ENCODE measurements at regions not wholly inside any gene's neighbourhood (a gene's known extent, or its start where the extent isn't known, plus 50 kb on each side); places are given as distances from the start of the nearest gene placed in this dataset.

GRCh38 chr18:29225351-29225750 is 1048.4 kb upstream of the CDH2 start:
- no peak for DNase-seq (ENCODE audit: low read depth in 1 of 2, low spot score in 1 of 2)

DNA sequence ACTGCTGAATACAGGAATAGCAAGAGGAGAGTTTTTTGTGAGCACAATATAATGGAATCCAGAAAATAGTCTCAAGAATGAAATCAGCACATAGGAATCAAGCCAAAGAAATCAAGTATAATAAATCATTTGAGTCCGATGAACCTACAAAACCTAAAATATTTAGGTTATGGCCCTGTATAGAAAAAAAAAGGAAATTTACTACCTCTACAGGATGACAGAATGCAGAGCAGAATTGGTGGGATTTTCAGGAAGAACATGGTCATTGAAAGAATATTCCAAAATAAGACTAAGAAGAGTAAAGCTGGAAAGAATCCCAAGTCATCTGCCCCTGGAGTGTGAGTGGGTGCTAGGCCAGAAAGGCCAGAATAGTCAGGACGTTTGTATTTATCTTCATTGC is 1041.2 kb upstream of the CDH2 start:
- Histone ChIP-seq H3K4me3 (replicated peaks; ENCODE audit: insufficient read depth, low read length) (no peak overlapping the region), H3K27ac (replicated peaks) (no peak overlapping the region), H3K27me3 (ENCODE audit: insufficient read depth, poor library complexity, severe bottlenecking) (no peaks in the 10 kb centered on the region)
- no peak for TF ChIP-seq POLR2AphosphoS5 (IDR thresholded peaks at IDR 0.05; ENCODE audit: low read depth)
- TF ChIP-seq GABPA (IDR thresholded peaks at IDR 0.05; ENCODE audit: low read depth) = no peak
- TF ChIP-seq, protein P1, sequence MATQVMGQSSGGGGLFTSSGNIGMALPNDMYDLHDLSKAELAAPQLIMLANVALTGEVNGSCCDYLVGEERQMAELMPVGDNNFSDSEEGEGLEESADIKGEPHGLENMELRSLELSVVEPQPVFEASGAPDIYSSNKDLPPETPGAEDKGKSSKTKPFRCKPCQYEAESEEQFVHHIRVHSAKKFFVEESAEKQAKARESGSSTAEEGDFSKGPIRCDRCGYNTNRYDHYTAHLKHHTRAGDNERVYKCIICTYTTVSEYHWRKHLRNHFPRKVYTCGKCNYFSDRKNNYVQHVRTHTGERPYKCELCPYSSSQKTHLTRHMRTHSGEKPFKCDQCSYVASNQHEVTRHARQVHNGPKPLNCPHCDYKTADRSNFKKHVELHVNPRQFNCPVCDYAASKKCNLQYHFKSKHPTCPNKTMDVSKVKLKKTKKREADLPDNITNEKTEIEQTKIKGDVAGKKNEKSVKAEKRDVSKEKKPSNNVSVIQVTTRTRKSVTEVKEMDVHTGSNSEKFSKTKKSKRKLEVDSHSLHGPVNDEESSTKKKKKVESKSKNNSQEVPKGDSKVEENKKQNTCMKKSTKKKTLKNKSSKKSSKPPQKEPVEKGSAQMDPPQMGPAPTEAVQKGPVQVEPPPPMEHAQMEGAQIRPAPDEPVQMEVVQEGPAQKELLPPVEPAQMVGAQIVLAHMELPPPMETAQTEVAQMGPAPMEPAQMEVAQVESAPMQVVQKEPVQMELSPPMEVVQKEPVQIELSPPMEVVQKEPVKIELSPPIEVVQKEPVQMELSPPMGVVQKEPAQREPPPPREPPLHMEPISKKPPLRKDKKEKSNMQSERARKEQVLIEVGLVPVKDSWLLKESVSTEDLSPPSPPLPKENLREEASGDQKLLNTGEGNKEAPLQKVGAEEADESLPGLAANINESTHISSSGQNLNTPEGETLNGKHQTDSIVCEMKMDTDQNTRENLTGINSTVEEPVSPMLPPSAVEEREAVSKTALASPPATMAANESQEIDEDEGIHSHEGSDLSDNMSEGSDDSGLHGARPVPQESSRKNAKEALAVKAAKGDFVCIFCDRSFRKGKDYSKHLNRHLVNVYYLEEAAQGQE (IDR thresholded peaks at IDR 0.05; ENCODE audit: insufficient replicate concordance, low read depth) = no peak
- no peak for TF ChIP-seq SPI1 (IDR thresholded peaks at IDR 0.05; ENCODE audit: borderline replicate concordance, low read depth)
- TF ChIP-seq CTCF (IDR thresholded peaks at IDR 0.05; ENCODE audit: insufficient read depth, low read length) = no peak
- no peak for DNase-seq (ENCODE audit: low read depth in 1 of 2, low spot score in 1 of 2)

More at GRCh38 chr18:29225351-29225750, 1048.4 kb upstream of the CDH2 start:
- Histone ChIP-seq H3K27me3 (ENCODE audit: insufficient read depth, poor library complexity, severe bottlenecking) (no peaks in the 10 kb centered on the region), H3K27ac (replicated peaks) (no peak overlapping the region), H3K4me3 (replicated peaks; ENCODE audit: insufficient read depth, low read length) (no peak overlapping the region)
- TF ChIP-seq GABPA (IDR thresholded peaks at IDR 0.05; ENCODE audit: low read depth) = no peak
- TF ChIP-seq, protein P1 (IDR thresholded peaks at IDR 0.05; ENCODE audit: insufficient replicate concordance, low read depth) = no peak
- no peak for TF ChIP-seq CTCF (IDR thresholded peaks at IDR 0.05; ENCODE audit: insufficient read depth, low read length)
- no peak for TF ChIP-seq SPI1 (IDR thresholded peaks at IDR 0.05; ENCODE audit: borderline replicate concordance, low read depth)
- TF ChIP-seq POLR2AphosphoS5 (IDR thresholded peaks at IDR 0.05; ENCODE audit: low read depth) = no peak

- Histone ChIP-seq H3K4me3 (replicated peaks; ENCODE audit: insufficient read depth, low read length) (no peak overlapping the region), H3K27ac (replicated peaks) (no peak overlapping the region), H3K27me3 (ENCODE audit: insufficient read depth, poor library complexity, severe bottlenecking) (no peaks in the 10 kb centered on the region)
- no peak for TF ChIP-seq POLR2AphosphoS5 (IDR thresholded peaks at IDR 0.05; ENCODE audit: low read depth)
- TF ChIP-seq, protein P1 (IDR thresholded peaks at IDR 0.05; ENCODE audit: insufficient replicate concordance, low read depth) = no peak
- no peak for TF ChIP-seq SPI1 (IDR thresholded peaks at IDR 0.05; ENCODE audit: borderline replicate concordance, low read depth)
- no peak for TF ChIP-seq GABPA (IDR thresholded peaks at IDR 0.05; ENCODE audit: low read depth)
- no peak for TF ChIP-seq CTCF (IDR thresholded peaks at IDR 0.05; ENCODE audit: insufficient read depth, low read length)
- no peak for DNase-seq (ENCODE audit: low read depth in 1 of 2, low spot score in 1 of 2)
Observed at GRCh38 chr18:29217124-29217915, 1040.4 kb upstream of the CDH2 start.
